Astrocyte (in vitro differentiated cells and primary cell): ENCODE measurements at regions not wholly inside any gene's neighbourhood (a gene's known extent, or its start where the extent isn't known, plus 50 kb on each side); places are given as distances from the start of the nearest gene placed in this dataset.

Experiments
- DNase-seq: peaks from one replicate; pipeline ENCODE4 v3.0.0-alpha.2; 2010; ENCODE audit warnings: low read depth
- FAIRE-seq: peaks from 2 replicates; lab custom pipeline; 2011; peaks lifted over from hg19 to GRCh38; lab: Jason Lieb, UNC
- H2AFZ ChIP-seq: 2 replicates; pipeline ENCODE4 v1.6.0; 2012; ENCODE audit warnings: low read depth, low read length, inconsistent platforms
- H3K27ac ChIP-seq: 2 replicates; pipeline ENCODE4 v1.5.1; 2011; ENCODE audit warnings: low read depth, low read length, inconsistent platforms
- H3K27me3 ChIP-seq: 2 replicates; pipeline ENCODE4 v1.6.0; 2011; ENCODE audit warnings: low read length, inconsistent platforms; ENCODE audit not compliant: insufficient read depth
- H3K36me3 ChIP-seq: 2 replicates; pipeline ENCODE4 v1.5.1; 2011; ENCODE audit warnings: low read length, inconsistent platforms; ENCODE audit not compliant: insufficient read depth
- H3K4me1 ChIP-seq: 2 replicates; pipeline ENCODE4 v1.5.1; 2011; ENCODE audit warnings: low read length, inconsistent platforms; ENCODE audit not compliant: insufficient read depth
- H3K4me2 ChIP-seq: 2 replicates; pipeline ENCODE4 v1.6.0; 2012; ENCODE audit warnings: low read length, inconsistent platforms
- H3K4me3 ChIP-seq: 2 replicates; pipeline ENCODE4 v1.5.1; 2011; ENCODE audit warnings: low read depth, mild to moderate bottlenecking, low read length, inconsistent platforms; ENCODE audit not compliant: insufficient read depth
- H3K79me2 ChIP-seq: 2 replicates; pipeline ENCODE4 v1.6.0; 2012; ENCODE audit warnings: mild to moderate bottlenecking, low read length, inconsistent platforms; ENCODE audit not compliant: insufficient read depth
- H3K9ac ChIP-seq: 2 replicates; pipeline ENCODE4 v1.6.0; 2012; ENCODE audit warnings: mild to moderate bottlenecking, low read length, inconsistent platforms
- H3K9me3 ChIP-seq: 2 replicates; pipeline ENCODE4 v1.5.1; 2012; ENCODE audit warnings: low read depth, mild to moderate bottlenecking, low read length, inconsistent platforms; ENCODE audit not compliant: insufficient read depth
- H4K20me1 ChIP-seq: 2 replicates; pipeline ENCODE4 v1.6.0; 2012; ENCODE audit warnings: low read length, inconsistent platforms; ENCODE audit not compliant: insufficient read depth
- H3K27ac Mint-ChIP-seq: one replicate; pipeline ENCODE4 v1.8.0; 2021; ENCODE audit warnings: mild to moderate bottlenecking, mixed read lengths; ENCODE audit not compliant: unreplicated experiment
- H3K27me3 Mint-ChIP-seq: one replicate; pipeline ENCODE4 v1.8.0; 2021; ENCODE audit warnings: low read depth, mixed read lengths; ENCODE audit not compliant: unreplicated experiment
- H3K36me3 Mint-ChIP-seq: one replicate; pipeline ENCODE4 v1.8.0; 2021; ENCODE audit warnings: low read depth, mixed read lengths; ENCODE audit not compliant: unreplicated experiment
- H3K4me1 Mint-ChIP-seq: one replicate; pipeline ENCODE4 v1.8.0; 2021; ENCODE audit warnings: low read depth, mixed read lengths; ENCODE audit not compliant: unreplicated experiment
- H3K4me3 Mint-ChIP-seq: one replicate; pipeline ENCODE4 v1.8.0; 2021; ENCODE audit warnings: mild to moderate bottlenecking, moderate library complexity, mixed read lengths; ENCODE audit not compliant: unreplicated experiment
- H3K9me3 Mint-ChIP-seq: one replicate; pipeline ENCODE4 v1.8.0; 2021; ENCODE audit warnings: mild to moderate bottlenecking, mixed read lengths; ENCODE audit not compliant: unreplicated experiment
- CTCF ChIP-seq: IDR thresholded peaks from 2 replicates; pipeline ENCODE4 v1.5.1; 2011; ENCODE audit warnings: low read depth, mild to moderate bottlenecking, inconsistent platforms, low read length, moderate library complexity; ENCODE audit not compliant: insufficient read depth
- EZH2 ChIP-seq: IDR thresholded peaks from 2 replicates; pipeline ENCODE4 v1.6.1; 2012; ENCODE audit warnings: mild to moderate bottlenecking, low read length, inconsistent platforms; ENCODE audit not compliant: insufficient read depth

- Mint-ChIP-seq H3K36me3 (no peaks in the 10 kb centered on the region), H3K27ac (no peak overlapping the region), H3K27me3 (peaks cover 8% of the 10 kb centered on the region), H3K4me3 (no peak overlapping the region), H3K4me1 (no peaks in the 10 kb centered on the region), H3K9me3 (peaks cover 20% of the 10 kb centered on the region)
- H2AFZ ChIP-seq = no peak overlapping the region
- FAIRE-seq (no peak), DNase-seq (no peak)
- no peaks in the 10 kb centered on the region for H3K36me3 ChIP-seq
- no peaks in the 10 kb centered on the region for H3K79me2 ChIP-seq
- H3K27ac ChIP-seq = no peak overlapping the region
- no peak overlapping the region for H3K4me3 ChIP-seq
- no peaks in the 10 kb centered on the region for H3K4me1 ChIP-seq
- no peak overlapping the region for H3K9ac ChIP-seq
- no peak for TF ChIP-seq CTCF
- no peak overlapping the region for H3K4me2 ChIP-seq
- H4K20me1 ChIP-seq = no peaks in the 10 kb centered on the region
- no peaks in the 10 kb centered on the region for H3K27me3 ChIP-seq
- H3K9me3 ChIP-seq = peaks cover 21% of the 10 kb centered on the region
Measured at GRCh38 chr2:16062471-16063250, 122.3 kb downstream of the MYCN start.

- Histone ChIP-seq H3K36me3 (no peaks in the 10 kb centered on the region), H2AFZ (no peak overlapping the region), H4K20me1 (no peaks in the 10 kb centered on the region), H3K4me2 (no peak overlapping the region), H3K27me3 (no peaks in the 10 kb centered on the region), H3K9ac (no peak overlapping the region), H3K27ac (no peak overlapping the region), H3K79me2 (no peaks in the 10 kb centered on the region), H3K4me3 (no peak overlapping the region), H3K4me1 (no peaks in the 10 kb centered on the region), H3K9me3 (peaks cover 21% of the 10 kb centered on the region)
- Mint-ChIP-seq H3K9me3 (peaks cover 20% of the 10 kb centered on the region), H3K4me3 (no peak overlapping the region), H3K27ac (no peak overlapping the region), H3K27me3 (peaks cover 12% of the 10 kb centered on the region), H3K4me1 (no peaks in the 10 kb centered on the region), H3K36me3 (no peaks in the 10 kb centered on the region)
- FAIRE-seq (no peak), DNase-seq (no peak)
- TF ChIP-seq CTCF = no peak
Measured at GRCh38 chr2:16061441-16062217, 121.3 kb downstream of the MYCN start.

- no peak overlapping the region for H3K4me3 Mint-ChIP-seq
- H3K4me3 ChIP-seq = no peak overlapping the region
- H3K4me2 ChIP-seq = no peak overlapping the region
- no peak overlapping the region for H3K9ac ChIP-seq
- H3K27ac ChIP-seq = no peak overlapping the region
- H3K9me3 ChIP-seq = peaks cover 21% of the 10 kb centered on the region
- no peaks in the 10 kb centered on the region for H3K4me1 Mint-ChIP-seq
- peaks cover 12% of the 10 kb centered on the region for H3K27me3 Mint-ChIP-seq
- H3K79me2 ChIP-seq = no peaks in the 10 kb centered on the region
- no peaks in the 10 kb centered on the region for H3K27me3 ChIP-seq
- no peak overlapping the region for H3K27ac Mint-ChIP-seq
- DNase-seq = no peak
- no peak for FAIRE-seq
- no peaks in the 10 kb centered on the region for H3K36me3 Mint-ChIP-seq
- no peaks in the 10 kb centered on the region for H4K20me1 ChIP-seq
- no peak overlapping the region for H2AFZ ChIP-seq
- no peaks in the 10 kb centered on the region for H3K4me1 ChIP-seq
- H3K36me3 ChIP-seq = no peaks in the 10 kb centered on the region
- H3K9me3 Mint-ChIP-seq = peaks cover 20% of the 10 kb centered on the region
- TF ChIP-seq EZH2 = no peak
Measured at GRCh38 chr2:16060936-16061338, 120.6 kb downstream of the MYCN start.
